ENCODE measurements at regions not wholly inside any gene's neighbourhood (a gene's known extent, or its start where the extent isn't known, plus 50 kb on each side); places are given as distances from the start of the nearest gene placed in this dataset.

GRCh38 chr7:121452389-121452788, 56.3 kb upstream of the FAM3C start:
- TF ChIP-seq CTCF (IDR thresholded peaks at IDR 0.05) (no peak), POLR2AphosphoS5 (IDR thresholded peaks at IDR 0.05) (no peak)

Data from stomach (tissue), 4 donors.